ENCODE measurements at regions not wholly inside any gene's neighbourhood (a gene's known extent, or its start where the extent isn't known, plus 50 kb on each side); places are given as distances from the start of the nearest gene placed in this dataset.

DNA sequence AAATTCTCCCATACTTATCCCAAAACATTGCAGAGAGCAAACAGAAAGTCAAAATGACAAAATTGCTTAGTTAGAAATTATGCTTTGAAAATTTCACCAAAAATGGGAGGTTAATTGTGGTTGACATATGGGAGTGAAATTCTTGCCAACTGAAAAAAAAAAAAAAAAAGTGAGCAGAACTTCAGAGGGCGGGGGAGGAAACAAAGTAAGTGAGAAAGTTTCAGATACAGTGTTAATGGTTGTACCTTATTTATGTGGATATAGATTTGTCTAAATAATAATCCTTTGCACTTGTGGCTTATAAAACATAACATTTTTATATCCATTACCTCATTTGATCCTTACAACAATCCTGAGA lies 91.5 kb upstream of the RAP2B start:
- ATAC-seq: no peak
- no peaks in the 10 kb centered on the region for H3K36me3 Mint-ChIP-seq (ENCODE audit: low read depth)
- TF ChIP-seq CTCF (IDR thresholded peaks at IDR 0.05): no peak
- no peak overlapping the region for H3K27ac Mint-ChIP-seq
- H3K9me3 Mint-ChIP-seq: no peaks in the 10 kb centered on the region
- ChIA-PET CTCF (no interaction called here), POLR2A (no interaction called here)
- intact Hi-C loops (cut with micrococcal nuclease): no loop called here
- H3K4me1 Mint-ChIP-seq (ENCODE audit: low read depth): no peaks in the 10 kb centered on the region
- DNase-seq: no peak
- no peak overlapping the region for H3K4me3 Mint-ChIP-seq
- H3K27me3 Mint-ChIP-seq: no peaks in the 10 kb centered on the region

- Mint-ChIP-seq H3K4me3 (no peak overlapping the region), H3K9me3 (no peaks in the 10 kb centered on the region), H3K27me3 (no peaks in the 10 kb centered on the region), H3K27ac (no peak overlapping the region), H3K36me3 (ENCODE audit: low read depth) (no peaks in the 10 kb centered on the region), H3K4me1 (ENCODE audit: low read depth) (no peaks in the 10 kb centered on the region)
- ChIA-PET POLR2A (interaction anchor here (0.6 kb wide), 1 partner anchor 15 kb away, joined by 3 read pairs; no protein-coding TSS in a partner anchor), CTCF (no interaction called here)
- no peak for TF ChIP-seq CTCF (IDR thresholded peaks at IDR 0.05)
- ATAC-seq (no peak), DNase-seq (no peak)
- intact Hi-C loops (cut with micrococcal nuclease): no loop called here
Observed at GRCh38 chr3:153072382-153072781, 89.6 kb upstream of the RAP2B start.

DNA sequence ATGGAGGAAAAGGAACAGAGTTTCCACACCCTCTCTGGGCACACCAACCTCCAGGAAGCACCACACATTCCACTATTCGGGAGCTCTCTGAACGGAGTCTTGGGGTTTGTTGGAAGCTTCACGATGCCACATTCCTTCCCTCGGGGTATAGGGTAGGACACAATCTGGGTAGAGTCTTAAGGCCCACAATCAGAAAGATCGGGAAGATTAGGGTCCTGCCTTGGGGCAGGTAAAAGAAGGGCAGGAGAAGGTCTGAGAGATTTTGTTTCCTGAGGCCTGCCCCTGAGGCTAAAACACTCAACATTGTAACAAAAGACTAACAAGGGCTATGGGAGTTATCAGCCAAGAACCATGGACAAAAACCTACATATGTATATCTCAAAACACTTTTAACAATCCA lies 89.2 kb upstream of the RAP2B start:
- H3K4me3 Mint-ChIP-seq: no peak overlapping the region
- no peak overlapping the region for H3K27ac Mint-ChIP-seq
- no peaks in the 10 kb centered on the region for H3K36me3 Mint-ChIP-seq (ENCODE audit: low read depth)
- ChIA-PET CTCF (no interaction called here), POLR2A (no interaction called here)
- no peak for ATAC-seq
- no peaks in the 10 kb centered on the region for H3K4me1 Mint-ChIP-seq (ENCODE audit: low read depth)
- no peaks in the 10 kb centered on the region for H3K27me3 Mint-ChIP-seq
- intact Hi-C loops (cut with micrococcal nuclease): no loop called here
- no peak for DNase-seq
- no peaks in the 10 kb centered on the region for H3K9me3 Mint-ChIP-seq
- TF ChIP-seq CTCF (IDR thresholded peaks at IDR 0.05): no peak

GRCh38 chr3:153073636-153074035 lies 88.4 kb upstream of the RAP2B start:
- DNase-seq (no peak), ATAC-seq (no peak)
- Mint-ChIP-seq H3K4me3 (no peak overlapping the region), H3K36me3 (ENCODE audit: low read depth) (no peaks in the 10 kb centered on the region), H3K27me3 (no peaks in the 10 kb centered on the region), H3K9me3 (no peaks in the 10 kb centered on the region), H3K4me1 (ENCODE audit: low read depth) (no peaks in the 10 kb centered on the region), H3K27ac (no peak overlapping the region)
- CTCF ChIA-PET: no interaction called here
- no peak for TF ChIP-seq CTCF (IDR thresholded peaks at IDR 0.05)
- intact Hi-C loops (cut with micrococcal nuclease): no loop called here
- POLR2A ChIA-PET: interaction anchor here (0.7 kb wide), 1 partner anchor 222 kb away, joined by 3 read pairs; no protein-coding TSS in a partner anchor

DNA sequence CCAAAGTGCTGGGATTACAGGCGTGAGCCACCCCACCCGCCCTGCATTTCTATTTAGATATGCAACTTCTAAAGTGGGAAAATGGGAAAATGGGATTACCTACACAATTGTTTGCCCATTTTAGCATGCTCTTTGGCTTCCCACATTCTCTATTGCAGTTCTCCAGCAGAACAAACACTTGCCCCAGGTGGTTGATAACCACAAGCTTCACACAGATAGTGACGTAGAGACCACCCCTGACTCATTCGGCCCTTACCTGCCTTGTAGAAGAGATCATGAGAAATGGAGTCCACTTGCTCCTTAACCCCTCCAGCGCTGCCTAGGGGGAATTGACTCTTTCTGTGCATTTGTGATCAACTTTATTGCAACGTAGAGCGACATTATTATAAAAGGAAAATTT lies 83.2 kb upstream of the RAP2B start:
- H3K36me3 Mint-ChIP-seq (ENCODE audit: low read depth): no peaks in the 10 kb centered on the region
- CTCF ChIA-PET: interaction anchor here (1.3 kb wide), 1 partner anchor 9 kb away, joined by 3 read pairs; no protein-coding TSS in a partner anchor
- DNase-seq: no peak
- no peaks in the 10 kb centered on the region for H3K9me3 Mint-ChIP-seq
- no peak overlapping the region for H3K27ac Mint-ChIP-seq
- no peak for TF ChIP-seq CTCF (IDR thresholded peaks at IDR 0.05)
- ATAC-seq: no peak
- H3K4me3 Mint-ChIP-seq: no peak overlapping the region
- intact Hi-C loops (cut with micrococcal nuclease): no loop called here
- POLR2A ChIA-PET: no interaction called here
- no peaks in the 10 kb centered on the region for H3K27me3 Mint-ChIP-seq
- H3K4me1 Mint-ChIP-seq (ENCODE audit: low read depth): no peaks in the 10 kb centered on the region

Measured in activated CD8-positive, alpha-beta T cell treated with anti-CD3 and anti-CD28 coated beads for 36 hours (primary cell).